GM18505 (cell line): ENCODE measurements at regions not wholly inside any gene's neighbourhood (a gene's known extent, or its start where the extent isn't known, plus 50 kb on each side); places are given as distances from the start of the nearest gene placed in this dataset.

Experiments used
- ATAC-seq: cut with Tn5 transposase; IDR thresholded peaks from one replicate; pipeline ENCODE4 v1.9.1; 2021; ENCODE audit not compliant: unreplicated experiment
- POLR2A ChIP-seq: IDR thresholded peaks from 4 replicates; pipeline ENCODE4 v1.6.1; 2011; ENCODE audit warnings: borderline replicate concordance; ENCODE audit not compliant: insufficient read depth, insufficient read length; ENCODE audit errors: extremely low read depth

DNA sequence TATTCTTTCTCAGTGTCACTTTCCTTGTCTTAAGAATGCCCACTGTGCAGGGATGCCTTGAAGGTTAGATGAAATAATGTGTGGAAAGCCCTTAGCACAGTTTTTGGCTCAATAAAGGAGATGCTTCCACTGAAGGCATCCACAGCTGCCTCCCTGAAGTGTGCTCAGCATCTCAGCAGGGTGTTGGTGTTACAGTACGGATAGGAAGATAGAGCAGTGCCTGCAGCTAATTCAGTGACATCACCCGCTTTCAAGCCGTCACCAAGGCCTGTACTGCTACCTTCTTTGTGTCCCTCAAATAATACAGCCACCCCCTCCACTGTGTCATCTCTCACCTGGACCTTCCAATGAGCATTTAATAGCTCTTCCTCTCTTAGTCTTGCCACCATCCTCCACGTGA is 59.0 kb downstream of the NDUFS5 start:
- no peak for TF ChIP-seq POLR2A
- ATAC-seq = no peak

DNA sequence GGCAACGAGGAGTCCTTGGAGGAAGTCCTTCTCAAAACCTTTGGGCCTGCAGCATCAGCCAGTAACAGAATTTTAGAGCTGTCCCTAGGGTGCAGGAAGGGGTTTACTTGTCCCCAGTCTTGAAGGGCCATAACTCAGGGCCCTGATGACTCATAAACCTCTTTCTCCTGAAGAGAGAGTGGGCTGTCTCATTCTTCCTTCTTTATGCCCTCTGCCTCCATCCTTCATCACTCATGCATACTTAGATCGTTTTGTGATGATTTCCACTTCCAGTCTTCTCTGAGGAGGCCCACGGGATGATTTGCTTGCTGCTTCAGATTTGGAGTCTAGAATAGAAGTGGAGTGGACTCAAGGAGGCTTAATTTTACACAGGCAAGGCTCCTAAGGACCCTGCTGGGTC is 60.2 kb downstream of the NDUFS5 start:
- no peak for ATAC-seq
- TF ChIP-seq POLR2A = no peak

DNA sequence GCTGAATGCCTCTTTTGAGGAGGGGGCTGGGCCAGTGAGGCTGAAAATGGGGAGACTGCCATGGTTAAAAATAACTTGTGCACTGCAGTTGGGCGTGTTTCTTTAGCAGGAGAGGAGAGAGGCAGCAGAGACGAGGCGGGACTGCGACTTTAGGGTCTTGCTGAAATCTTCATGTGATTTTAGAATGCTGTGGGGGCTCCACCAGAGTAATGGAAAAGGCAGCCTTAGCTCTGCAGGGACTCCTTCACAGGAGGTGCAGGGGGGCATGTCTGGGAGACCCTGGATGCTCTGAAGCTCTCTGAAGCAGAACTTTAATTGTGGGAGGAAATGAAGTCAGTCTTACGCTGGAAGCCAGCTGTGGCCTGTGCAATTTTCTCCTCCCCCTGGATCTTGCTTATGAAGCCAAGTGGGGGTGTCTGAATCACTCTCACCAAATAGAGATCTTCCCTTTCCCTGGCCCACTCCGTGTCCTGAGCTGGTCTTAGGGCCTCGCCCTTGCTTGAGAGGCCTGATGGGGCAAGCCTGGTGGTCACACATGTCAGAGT is 60.8 kb downstream of the NDUFS5 start:
- no peak for ATAC-seq
- no peak for TF ChIP-seq POLR2A

DNA sequence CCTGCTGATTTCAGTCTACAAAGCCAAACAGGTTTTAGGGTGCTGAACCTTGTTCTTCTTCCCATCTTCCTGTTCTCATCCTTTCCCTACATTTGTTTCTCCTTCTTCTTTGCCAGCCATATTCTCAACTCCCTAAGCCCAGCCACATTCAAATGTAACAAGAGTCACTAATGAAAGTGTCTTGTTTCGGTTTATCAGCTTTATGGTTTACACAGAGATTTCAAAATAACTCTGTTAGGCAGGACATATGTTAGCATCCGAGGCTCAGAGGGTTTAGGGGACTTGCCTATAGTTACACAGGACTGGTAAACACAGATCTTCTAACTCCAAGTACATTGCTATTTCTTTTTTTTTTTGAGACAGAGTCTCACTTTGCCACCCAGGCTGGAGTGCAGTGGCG is 61.3 kb downstream of the NDUFS5 start:
- no peak for ATAC-seq
- no peak for TF ChIP-seq POLR2A

DNA sequence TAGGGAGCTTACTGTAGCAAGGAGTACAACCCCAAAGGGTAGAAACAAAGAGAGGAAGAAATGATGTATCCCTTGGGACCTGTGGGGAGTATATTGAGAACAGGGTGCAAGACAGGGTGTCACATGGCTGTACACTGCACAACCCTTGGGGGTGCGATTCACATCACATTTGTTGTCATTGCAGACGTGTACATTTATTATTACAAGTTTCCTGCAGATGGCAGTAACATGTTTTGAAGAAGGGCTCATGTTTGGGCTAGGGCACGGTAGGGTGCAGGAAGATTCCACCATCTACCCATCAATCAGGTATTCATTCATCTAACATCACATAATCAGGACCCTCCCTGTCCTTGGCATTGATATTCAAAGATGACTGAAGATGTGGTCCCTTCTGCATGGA is 62.5 kb downstream of the NDUFS5 start:
- no peak for TF ChIP-seq POLR2A
- no peak for ATAC-seq

DNA sequence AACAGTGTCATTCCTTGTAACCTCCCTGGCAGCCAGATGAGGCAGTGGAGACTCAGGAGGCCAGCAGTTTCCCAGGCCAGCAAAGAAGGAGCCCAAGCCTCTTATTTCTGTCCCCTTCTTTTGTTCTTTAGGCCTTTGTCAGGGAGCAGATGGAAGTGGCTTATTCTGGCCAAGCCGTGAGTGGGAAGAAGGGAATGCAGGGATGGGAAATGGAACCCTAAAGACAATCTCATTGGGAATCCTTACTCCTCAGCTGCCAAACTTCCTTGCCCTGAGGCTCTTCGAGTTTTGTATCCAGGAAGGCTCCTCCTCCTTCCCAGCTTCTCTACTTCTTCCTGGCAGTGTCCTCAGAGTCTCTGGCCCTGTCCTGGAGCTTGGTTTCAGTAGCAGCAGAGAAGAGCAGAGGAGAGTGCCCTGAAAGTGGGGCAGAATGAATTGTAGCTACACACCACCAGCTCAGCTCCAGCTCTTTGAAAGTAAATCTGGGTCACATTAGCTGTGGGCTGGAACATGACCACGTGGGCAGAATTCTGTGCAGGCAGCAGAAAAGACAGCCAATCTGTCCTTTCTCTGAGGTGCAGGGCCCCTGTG is 63.9 kb downstream of the NDUFS5 start:
- no peak for ATAC-seq
- TF ChIP-seq POLR2A = no peak

DNA sequence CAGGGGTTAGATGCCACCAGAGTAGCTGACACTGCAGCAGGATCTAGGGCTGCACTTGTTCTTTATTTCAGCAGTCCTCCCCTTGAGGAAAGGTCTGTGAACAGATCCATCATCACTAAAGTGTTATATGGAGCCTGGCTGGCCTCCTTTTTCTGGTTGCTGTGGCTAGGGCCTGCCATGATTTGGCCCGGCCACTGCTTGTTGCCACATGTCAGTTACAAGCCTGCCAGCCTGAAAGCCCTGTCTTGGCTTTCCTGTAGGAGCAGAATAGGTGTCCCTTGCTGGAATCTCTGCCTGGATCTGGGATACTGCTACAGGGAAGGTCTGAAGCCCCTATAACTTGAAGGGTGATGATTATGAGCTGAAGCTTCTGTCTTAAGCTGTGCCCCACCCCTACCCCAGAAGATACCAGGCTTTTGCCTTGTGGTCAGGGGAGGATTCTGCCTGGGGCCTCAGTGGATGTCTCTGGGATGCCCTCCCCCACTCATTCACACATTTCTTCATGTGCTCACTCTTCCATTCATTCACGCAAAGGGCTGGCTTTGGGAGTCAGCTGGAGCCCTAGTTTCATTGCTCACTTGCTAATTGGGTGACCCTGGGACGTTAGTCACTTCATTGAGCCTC is 64.7 kb downstream of the NDUFS5 start:
- no peak for ATAC-seq
- TF ChIP-seq POLR2A = no peak

DNA sequence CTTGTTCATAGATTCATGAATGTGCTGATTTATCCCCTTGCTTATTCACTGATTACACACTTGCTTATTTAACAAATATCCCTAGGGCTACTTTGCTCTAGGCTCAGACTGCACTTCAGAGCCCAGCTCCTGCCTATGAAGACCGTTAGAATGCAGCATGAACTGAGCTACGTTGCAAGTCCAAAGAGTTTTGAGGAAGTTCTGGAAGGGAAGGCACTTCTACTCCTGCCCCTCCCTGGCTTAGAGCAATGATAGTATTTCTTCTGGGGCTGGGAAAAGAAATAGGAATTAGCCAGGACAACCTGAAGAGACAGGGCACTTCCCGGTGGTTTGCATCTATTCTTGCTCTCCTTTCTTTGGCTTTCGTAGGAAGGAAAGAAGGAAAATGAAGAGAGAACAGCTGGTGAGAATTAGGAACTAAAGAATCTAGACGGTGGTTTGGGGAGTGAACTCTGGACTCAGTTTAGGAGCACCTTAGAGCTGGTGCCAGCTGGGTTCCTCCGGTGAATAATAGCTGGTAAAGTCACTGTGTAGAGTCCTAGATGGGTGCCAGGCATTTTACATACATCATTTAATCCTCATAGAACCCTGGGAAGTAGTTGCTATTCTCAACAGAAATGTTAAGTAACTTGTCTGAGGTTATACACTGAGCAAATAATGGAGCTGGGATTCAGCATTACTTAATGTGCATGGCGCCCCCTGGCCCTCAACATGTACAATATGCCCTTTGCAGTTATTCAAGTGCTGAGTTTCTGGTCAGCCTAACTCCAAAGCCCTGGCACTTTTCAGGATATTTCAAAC is 65.9 kb downstream of the NDUFS5 start:
- no peak for TF ChIP-seq POLR2A
- no peak for ATAC-seq

DNA sequence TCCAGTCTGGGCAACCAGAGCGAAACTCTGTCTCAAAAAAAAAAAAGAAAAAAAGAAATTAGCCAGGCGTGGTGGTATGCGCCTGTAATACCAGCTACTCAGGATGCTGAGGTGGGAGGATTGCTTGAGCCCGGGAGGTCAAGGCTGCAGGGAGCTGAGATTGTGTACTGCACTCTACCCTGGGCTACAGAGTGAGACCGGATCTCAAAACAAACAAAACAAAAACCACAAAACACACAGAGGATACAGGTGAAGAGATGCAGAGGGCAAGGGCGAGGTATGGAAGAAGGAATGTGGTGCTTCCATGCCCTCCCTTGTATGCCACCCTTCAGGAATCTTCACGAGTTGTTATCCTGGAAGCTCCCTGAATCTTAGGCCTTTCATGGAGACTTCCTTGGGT is 68.5 kb downstream of the NDUFS5 start:
- TF ChIP-seq POLR2A = no peak

DNA sequence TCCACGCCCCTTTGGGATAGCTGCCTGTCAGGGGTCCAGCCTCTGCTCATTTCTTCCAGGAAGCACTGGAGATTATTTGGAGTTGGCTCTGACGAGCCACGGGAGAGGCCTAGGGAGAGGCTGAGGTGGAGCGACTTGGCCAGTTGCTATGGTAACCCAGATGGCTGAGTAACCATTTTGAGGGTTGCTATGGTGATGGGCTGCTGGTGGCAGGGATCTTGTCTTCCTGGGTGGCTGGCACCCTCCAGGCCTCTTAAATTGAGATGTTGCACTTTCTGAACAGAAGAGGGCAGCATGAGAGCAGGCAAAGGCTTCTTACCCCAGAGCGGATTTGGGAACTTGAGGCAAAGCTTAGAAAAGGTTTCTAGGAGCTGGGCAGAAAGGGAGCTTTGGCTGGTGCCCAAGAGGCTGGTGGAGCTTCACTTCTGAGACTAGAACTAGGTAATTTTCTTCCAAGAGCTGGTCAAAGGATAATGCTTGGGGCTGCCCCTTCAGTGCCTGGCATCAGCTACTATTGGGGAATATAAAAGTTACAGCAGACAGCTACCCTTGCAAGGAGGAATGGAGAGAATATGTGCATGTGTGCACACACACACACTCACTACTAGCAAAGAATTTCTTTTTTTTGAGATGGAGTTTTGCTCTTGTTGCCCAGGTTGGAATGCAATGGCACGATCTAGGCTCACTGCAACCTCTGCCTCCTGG is 72.5 kb downstream of the NDUFS5 start:
- TF ChIP-seq POLR2A = no peak
- no peak for ATAC-seq

More for the DNA sequence above, 68.5 kb downstream of the NDUFS5 start:
- ATAC-seq = no peak

DNA sequence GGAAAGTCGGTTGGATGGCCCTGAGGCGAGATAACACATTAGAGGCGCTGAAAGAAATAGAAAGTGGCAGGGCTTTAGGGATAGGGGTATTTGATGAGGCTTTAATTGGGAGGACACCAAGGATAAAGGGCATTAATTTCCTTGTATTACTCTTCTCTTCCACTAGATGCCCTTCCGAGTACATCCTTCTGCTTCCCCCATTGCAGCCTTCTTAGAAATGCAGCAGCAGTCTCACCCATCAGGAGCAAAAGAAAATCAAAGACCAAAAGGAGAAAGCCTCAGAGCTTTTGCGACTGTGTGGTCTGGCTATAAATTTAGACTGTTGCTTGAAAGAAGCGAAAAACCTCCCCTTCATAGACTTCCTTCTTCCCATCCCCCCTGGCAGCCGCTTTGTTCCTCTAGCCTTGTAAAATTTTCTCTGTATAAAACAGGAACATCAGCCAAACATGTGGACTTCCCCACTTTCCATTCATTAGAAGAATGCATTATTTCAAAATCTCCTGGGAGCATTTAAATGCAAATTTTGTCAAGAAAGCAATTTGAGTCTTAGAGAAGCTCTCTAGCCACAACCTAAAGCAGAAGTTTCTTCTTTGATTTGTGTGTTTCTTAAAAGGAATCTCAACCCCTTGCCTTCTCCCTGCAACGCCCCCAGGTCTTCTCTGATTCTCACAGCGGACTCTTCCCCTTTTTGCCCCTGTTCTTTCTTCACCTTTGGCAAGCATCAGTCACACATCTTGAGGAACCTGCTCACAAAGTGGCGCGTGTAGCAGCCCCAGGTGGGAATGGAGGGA is 76.6 kb downstream of the NDUFS5 start:
- no peak for ATAC-seq
- TF ChIP-seq POLR2A = no peak

DNA sequence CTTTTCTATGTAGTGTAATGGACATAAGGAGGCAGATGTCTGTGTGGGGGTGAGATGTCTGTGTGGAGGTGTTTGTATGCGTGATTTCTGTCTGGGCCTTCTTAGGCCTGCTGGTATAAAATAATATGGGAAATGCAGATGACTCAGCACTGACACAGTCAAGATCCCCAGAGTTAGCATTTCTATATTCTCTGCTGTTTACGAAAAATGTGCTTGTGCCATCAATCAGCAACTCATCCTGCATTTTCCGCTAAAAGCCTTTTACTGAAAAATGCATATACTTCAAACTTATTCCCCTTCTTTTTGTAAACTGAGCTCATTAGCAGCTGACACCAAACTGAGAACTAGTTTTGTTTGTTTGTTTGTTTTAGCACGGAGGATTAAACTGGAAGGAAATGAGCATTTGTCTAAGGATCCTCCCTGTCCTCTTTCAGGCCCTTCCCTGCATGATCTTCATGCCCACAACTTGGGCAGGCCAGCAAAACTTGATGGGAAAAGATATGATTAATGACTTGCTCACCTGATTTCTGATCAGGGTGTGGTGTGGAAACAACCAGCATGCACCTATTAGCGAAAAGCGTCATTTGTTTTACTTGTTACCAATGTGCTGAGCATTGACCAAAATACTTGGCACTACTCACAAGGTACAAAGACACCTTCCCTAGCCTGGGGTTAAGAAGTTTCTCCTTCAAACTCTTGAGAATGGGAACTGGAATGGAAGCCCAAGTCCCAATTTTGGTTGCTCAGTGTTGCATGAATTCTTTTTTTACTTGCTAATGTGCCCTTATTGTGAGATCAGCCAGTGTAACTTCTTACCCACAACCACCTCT is 77.4 kb downstream of the NDUFS5 start:
- no peak for ATAC-seq
- TF ChIP-seq POLR2A = no peak
